GM18498 (cell line): ENCODE measurements at regions not wholly inside any gene's neighbourhood (a gene's known extent, or its start where the extent isn't known, plus 50 kb on each side); places are given as distances from the start of the nearest gene placed in this dataset.
"Not testable (repeated sequence)": the region's sequence is repeated elsewhere in the genome, so short reads cannot be mapped to it uniquely, and the experiment has no call there.

Source experiments
- ATAC-seq: cut with Tn5 transposase; IDR thresholded peaks from one replicate; pipeline ENCODE4 v1.9.1; 2021; ENCODE audit warnings: mild to moderate bottlenecking, moderate library complexity; ENCODE audit not compliant: unreplicated experiment

DNA sequence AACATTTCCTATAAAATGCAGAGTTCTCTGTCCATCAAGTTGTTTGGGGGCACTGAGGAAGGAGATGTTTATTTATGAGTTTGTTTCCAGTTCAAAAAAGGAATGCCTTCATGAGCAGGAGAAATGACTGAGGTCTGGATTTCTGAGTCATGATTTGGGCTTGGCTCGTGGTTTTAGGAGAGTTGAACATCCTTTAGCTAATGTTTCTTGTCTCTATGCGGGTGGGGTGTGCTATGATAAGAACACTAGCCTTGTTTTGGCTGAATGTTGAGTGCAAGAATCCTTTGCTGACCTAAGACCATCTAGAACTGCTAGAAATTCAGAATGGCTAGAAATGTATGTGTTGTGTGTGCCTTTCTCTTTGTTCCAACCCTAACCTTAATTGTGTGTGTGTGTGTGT, 59.1 kb upstream of the NBPF11 start:
- not testable (repeated sequence) for ATAC-seq

DNA sequence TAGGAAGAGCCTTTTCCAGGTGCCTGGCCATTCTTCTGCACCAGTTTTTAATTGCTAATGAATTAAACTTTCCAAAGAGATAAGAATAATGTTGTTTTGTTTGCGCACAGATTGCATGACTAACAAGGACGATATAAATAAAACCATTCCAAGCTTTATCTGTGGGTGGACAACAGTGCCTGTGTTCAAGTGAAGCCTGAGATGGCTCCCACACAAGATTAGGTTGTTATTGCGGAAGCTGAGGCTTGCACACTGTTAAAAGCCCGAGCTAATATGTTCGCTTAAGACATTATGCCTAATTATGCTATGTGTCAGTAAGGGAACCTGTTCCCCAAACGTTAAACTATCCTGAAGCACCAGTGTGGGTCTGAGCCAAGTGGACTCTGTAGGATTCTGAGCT, 58.5 kb upstream of the NBPF11 start:
- ATAC-seq, result not testable (repeated sequence)

DNA sequence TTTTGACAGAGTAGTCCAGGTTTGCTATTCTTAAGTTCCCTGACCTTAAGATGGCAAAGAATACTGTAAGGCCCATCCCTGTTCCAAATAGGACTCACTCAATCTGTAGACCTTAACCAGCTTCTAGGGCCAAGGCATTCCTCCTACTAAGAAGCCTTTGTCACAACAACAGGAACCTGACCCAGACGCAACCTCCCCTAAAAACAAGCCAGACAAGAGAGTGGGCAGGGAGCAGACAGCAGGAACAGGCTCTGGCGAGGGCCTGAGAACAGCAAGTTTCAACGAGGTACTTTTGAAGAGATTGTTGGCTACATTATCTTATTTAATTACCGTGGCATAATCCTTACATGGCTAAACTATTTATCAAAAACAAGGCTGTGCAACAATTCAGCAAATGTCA, 58.1 kb upstream of the NBPF11 start:
- ATAC-seq, result not testable (repeated sequence)

DNA sequence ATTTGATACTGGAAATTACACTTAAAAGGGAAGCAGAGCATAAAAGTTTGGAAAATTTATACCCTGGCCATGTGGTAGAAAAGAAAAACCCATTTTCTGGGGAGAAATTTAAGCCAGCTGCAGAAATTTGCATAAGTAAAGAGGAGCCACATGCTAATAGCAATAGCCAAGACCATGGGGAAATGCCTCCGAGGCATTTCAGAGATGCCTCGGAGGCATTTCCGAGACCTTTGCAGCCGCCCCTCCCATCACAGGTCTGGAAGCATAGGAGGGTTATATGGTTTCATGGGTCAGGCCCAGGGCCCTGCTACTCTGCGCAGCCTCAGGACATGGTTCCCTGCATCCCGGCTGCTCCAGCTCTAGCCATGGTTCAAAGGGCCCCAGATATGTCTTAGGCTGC, 49.9 kb upstream of the NBPF11 start:
- ATAC-seq, result not testable (repeated sequence)
